HG02938 (cell line): ENCODE measurements at regions not wholly inside any gene's neighbourhood (a gene's known extent, or its start where the extent isn't known, plus 50 kb on each side); places are given as distances from the start of the nearest gene placed in this dataset.

Experiments
- ATAC-seq: cut with Tn5 transposase; IDR thresholded peaks from one replicate; pipeline ENCODE4 v1.9.1; 2021; ENCODE audit warnings: mild to moderate bottlenecking, moderate library complexity; ENCODE audit not compliant: unreplicated experiment

DNA sequence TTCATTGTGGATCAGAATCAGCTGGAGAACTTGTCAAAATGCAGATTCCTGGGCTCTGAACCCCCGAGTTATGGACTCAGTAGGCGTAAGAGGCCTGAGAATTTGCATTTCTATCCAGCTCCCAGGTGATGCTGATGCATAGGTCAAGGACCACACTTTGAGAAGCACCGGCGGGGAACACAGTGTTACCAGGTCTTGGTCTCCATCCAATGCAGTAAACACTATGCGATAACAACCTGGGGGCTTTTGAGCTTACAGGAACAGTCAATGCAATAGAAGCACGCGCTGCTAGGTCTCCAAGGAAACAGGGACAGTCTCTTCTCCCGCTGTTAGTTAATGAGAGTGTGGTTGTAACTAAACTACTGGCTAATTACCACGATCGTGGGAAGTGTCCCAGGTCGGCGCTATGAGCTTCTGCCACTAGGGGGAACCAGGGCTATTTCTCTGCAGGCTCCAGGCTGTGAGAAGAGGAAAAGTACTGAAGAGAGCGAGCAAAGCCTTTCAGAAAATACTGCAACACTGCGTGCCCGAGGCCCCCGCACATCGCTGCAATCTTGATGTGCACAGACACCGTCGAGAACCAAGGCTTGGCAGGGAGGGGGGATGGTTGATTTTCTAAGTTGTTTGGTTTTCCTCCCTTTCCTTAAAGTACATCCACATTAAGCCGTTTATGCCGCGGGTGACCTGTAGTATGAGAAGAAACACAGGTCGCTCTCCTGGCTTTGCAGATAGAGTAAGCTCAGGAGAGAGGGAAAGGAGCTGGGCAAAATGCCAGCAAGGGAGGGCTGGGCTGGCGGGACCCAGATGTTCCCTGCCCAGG, 52.0 kb upstream of the KCNA1 start:
- ATAC-seq, result peak; percentile 72

DNA sequence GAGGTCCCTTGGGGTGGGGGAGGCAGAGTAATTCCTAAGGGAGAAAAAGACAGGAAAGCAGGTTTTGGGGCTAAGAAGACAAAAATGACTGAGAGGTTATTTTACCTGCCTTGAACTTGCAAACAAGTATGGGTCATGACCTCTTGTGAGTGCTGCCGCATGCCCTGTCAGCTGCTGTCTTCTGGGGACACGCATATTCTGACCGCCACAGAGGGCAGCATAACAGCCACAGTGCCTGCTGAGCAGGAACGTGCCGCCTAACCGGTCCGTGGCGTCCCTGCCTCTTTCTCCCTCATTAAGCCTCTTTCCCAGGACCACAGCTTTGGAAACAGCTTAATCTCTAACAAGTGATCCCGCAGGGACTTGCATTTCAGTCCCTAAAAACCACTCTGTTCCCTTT, 51.3 kb upstream of the KCNA1 start:
- ATAC-seq, result no peak

DNA sequence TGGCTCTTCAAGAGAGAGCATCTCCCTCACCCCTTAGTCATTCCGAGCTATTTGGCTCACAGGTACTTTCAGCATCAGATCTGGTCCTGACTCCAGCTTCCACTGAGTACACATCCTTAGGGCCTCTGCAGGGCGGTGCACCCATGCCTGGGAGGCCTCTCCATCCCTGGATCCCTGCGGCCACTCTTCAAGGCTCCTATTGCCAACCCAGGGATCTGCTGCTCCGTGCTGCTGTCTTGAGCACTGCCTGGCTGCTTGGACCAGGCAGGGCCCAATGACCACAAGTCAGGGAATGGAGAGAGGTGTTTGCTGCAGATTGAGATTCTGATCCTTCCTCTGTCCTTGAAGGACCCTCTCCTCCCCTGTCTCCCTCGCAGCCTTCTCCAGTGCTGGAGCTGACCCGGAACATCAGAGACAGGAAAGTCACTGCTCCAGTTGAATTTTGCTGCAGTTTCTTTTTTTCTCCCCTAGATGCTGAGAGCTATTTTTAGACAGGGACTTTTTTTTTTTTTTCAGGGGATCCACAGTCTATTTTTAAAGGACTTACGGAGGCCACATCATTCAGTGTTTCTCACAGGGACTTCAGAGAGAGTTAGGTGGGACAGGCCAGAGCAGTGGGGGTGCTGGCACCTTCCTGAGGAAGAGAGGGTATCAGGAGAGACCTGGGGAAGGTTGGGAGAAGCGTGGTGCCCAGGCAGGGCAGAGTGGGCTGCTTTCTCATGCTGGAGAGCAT, 50.1 kb upstream of the KCNA1 start:
- ATAC-seq, result no peak
